GM21723 (cell line): ENCODE measurements at regions not wholly inside any gene's neighbourhood (a gene's known extent, or its start where the extent isn't known, plus 50 kb on each side); places are given as distances from the start of the nearest gene placed in this dataset.
A peak's percentile ranks its signal among the peaks of the same experiment; 100 is the strongest.
"Not testable (repeated sequence)": the region's sequence is repeated elsewhere in the genome, so short reads cannot be mapped to it uniquely, and the experiment has no call there.

ENCODE experiments used
- ATAC-seq: cut with Tn5 transposase; IDR thresholded peaks from one replicate; pipeline ENCODE4 v1.9.1; 2021; ENCODE audit warnings: mild to moderate bottlenecking, moderate library complexity; ENCODE audit not compliant: unreplicated experiment

DNA sequence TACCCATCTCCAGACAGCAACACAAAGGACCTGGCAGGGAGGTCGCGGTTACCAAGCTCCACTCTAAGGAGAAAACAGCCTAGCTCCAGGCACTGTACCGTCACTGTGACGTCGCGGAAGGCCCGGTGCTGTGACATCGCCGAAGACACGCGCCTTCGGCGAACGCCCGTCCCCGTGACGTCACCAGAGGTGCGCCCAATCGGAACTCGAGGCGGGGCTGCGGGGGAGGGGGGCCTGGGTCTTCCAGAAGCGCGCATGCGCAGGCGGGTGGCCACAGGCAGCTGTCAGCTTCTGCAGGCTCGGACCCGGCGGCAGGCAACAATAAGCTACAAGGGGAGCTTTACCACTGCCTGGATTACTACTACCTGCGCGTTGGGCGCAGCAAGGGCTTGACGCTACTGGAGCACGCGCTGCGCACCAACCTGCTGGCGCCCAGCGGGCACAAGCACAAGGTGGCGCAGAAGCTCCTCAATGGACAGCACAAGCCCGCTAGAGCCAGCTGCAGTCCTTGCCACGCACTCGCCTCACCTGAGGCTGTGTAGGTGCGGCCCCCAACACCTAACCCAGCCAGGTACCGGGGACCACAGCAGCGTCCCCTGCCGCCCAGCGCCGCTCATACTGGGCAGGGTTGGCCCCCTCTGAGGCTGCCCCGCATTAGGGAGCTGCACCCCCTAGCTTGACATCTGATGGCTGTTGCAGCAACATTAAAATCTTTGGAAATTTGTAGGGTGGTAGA is 208.4 kb downstream of the TPST1 start:
- peak; percentile 58 for ATAC-seq

DNA sequence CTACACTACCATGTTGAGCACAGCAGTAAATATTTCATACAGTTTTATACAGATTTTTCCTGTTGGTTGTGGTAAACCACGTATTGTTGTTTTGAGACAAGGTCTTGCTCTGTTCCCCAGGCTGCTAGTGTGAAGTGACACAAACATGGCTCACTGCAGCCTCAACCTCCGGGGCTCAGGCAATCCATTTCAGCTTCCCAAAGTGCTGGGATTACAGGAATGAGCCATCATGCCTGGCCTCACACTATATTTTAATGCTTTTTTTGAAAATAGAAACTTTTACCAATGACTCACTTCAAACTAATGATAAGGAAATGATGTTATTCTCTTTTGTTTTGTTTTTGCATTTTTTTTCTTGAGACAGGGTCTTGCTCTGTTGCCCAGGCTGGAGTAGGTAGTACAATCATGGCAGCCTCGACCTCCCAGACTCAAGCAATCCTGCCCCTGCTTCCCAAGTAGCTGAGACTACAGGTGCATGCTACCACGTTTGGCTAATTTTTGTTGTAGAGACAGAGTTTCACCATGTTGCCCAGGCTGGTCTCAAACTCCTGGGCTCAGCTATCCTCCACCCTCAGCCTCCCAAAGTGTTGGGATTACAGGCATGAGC is 210.6 kb downstream of the TPST1 start:
- no peak for ATAC-seq

DNA sequence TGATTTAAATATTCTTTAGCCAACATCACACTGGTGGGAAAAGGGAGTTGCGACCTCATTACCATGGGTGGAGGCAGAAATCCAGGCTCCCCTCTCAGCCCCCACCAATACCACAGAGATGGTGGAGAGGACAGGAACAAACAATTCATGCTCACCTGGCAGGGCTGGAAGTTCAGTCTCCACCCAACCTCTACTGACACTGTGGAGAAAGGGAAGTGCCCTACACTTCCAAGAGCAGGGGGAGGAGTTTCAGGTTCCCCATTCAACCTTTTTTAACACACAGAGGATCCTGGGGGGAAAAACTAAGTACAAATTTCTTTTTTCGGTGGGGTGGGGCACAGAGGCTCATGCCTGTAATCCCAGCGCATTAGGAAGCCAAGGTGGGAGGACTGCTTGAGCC is 210.1 kb upstream of the KCTD7 start:
- no peak for ATAC-seq

DNA sequence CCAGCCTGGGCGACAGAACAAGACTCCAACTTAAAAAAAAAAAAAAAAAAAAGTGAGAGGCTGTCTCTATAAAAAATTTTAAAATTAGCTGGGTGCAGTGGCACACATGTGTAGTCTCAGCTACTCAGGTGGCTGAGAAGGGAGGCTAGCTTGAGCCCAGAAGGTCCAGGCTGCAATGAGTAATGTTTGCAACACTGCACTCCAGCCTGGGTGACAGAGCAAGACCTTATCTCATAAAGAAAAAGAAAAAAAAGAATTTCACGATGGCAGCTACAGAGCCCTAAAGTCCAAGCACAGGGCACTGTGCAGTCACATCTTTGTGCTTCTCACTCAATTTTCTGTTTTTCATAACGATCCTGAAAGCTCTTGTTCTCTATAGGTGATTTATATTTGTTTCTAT is 209.5 kb upstream of the KCTD7 start:
- no peak for ATAC-seq

DNA sequence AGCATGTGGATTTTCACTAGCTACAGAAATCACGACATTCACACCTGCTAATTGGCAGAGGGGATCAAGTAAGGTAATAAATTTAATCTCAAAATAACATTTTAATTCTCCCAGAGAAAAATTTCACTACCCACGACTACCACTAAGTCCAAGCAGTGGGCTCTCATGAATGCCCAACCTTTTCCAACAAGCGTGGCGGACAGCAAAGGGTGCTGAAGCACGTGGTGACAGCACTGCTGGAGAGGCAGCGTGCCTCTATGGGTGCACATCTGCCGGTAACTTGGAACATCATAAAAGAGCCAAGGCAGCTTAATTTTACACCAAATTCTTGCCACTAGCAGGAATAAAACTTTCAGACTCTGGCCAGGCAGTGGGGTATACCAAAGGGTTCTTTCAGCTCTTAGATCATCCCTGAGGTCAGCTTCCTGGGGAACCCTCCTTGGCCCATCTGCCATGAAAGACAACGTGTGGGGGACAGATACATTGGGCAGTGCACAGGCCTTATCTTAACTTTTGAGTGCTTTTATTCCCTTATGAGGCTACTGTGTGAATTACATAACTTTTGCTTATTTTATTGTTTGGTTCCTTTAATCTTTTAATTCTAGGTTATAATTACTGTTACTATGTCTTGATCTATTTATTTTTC is 206.7 kb upstream of the KCTD7 start:
- ATAC-seq, result no peak

DNA sequence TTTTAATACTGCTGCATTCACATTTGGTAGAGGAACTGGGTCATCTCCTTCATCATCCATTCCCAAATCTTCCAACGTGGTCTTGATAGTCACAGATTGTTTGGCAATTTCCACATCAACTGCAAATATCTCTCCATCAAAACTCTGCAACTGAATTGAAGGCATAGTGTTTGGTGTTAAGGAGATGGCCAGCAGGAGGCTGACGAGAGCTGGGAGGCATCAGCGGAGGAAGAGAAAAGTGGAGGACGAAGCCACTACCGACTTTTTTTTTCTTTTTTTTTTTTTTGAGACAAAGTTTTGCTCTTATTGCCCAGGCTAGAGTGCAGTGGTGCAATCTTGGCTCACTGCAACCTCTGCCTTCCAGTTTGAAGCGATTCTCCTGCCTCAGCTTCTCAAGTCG is 205.0 kb upstream of the KCTD7 start:
- ATAC-seq, result no peak

DNA sequence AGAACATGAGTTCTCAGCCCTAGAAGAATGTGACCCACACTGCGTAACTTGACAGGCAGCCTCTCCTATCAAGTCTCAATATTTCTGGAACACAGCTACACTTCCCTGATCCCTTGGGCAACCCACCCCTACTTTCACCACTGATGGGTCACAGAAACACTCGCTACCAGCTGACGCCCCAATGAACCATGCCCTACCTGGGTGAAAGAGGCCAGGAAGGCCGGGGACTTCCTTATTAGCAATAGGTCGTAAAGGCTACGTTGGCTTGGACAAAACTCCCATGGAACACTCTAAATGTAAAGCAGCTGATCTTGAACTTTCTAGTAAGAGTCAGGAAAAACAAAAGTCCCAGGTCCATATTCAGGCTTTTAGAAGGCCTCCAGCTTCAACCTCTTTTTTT is 202.3 kb upstream of the KCTD7 start:
- no peak for ATAC-seq

DNA sequence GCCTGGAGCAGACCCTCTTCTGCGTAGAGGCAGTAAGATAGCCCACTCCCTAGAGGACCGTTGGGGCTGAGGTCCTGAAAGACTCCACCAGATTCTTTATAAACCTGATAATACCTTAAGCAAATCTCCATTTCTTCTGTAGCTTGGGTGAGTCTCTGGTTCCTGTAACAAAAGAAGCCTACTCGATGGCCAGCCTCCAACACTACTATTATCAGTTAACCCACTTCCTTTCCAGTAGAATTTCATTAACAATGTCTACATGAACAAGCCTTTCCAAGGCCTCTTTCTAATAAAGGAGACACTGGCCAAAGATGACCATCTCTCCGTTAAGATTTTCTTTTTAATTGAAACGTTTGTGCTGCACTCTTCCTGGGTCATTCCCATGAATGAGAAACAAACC is 201.7 kb upstream of the KCTD7 start:
- ATAC-seq, result no peak

DNA sequence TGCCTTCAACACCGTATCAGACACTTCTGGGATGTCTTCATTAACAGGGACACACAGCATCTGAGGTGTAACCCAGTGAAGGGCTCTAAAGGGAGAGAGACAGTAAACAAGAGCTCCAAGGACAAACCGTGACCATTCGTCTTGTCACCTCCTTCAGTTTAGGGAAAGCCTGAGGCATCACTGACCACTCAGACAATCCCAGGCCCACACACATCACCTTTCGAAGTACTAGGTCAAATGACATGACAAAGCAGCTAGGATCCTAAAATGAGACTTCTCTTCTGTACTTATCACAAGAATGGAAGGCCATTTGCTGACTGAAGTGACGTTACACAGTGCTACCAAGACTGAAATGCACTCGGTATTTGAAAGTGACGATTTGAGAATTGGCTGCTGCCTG is 200.7 kb upstream of the KCTD7 start:
- no peak for ATAC-seq

DNA sequence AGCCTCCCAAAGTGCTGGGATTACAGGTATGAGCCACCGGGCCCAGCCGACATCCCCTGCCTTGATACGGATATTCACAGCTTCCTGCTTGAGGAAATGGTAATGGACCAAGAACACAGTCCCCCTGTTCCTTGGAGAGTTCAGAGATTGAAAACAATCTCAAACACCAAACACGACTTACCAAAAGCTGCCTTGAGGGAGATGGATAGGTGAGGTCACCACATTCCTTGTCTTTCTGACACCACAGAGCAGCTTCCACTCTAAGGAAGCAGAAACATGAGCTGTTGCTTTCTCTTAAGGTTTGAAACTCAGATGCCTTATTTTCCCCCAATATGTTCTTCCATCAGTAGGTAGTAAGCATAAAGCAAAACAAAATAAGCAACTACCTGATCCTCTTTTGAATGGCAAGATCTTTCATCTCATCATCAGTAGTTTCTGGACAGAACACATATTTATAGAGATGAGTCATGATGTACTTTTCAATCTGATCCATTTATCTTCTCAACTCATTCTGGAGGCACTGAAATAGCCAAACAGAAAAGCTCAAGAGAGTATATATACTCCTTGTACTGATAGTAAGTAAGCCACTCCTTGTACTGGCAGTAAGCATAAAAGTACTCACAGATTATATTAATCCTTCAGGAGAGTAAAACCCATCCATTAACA is 199.1 kb upstream of the KCTD7 start:
- no peak for ATAC-seq

DNA sequence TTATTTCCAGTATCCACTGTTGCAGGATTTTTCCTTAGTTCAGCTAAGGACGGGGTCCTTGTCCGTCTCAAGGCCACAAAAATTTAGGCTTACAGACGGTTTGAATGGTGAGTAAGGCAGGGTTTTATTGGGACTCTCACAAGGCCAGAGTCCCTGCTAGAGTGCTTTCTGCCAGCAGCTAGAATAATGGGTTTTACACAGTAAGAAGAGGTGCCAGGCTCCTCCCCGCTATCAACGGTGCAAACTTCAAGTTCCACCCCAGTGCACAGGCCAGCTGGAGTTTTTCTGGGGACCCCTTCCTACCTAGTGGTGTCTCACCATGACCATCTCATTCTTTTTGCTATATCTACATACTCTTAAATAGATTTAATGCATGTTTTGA is 198.5 kb upstream of the KCTD7 start:
- no peak for ATAC-seq

DNA sequence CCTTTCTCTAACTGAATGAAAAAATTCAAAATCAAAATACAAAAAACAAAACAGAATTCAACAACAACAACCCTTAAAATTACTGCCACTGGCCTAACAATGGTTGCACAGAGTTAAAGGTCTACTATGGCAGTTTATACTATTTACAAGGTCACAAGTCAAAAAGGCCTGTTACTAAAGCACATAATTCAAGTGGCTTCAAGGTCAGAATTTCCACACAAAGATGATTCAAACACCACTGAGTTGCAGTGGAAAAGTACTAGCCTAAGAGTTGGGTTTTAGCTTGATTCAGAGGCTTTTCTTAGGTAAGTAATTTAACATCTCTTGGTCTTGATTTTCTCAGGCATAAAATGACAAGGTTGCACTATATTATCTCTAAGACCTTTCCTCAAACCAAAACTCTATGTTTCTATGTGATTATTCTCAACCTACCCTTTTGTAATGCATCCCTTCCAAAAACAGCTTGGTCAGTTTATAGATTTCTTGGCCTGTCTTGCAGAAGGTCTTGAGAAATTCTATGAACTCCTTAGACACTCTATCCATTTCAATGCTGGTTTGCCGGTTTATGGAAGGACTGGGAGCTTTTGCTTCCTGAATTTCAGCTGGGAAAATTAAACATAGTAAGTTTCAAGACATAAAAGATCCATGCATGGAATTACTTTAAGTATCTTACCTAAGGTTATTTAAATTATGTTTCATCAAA is 189.8 kb upstream of the KCTD7 start:
- not testable (repeated sequence) for ATAC-seq

DNA sequence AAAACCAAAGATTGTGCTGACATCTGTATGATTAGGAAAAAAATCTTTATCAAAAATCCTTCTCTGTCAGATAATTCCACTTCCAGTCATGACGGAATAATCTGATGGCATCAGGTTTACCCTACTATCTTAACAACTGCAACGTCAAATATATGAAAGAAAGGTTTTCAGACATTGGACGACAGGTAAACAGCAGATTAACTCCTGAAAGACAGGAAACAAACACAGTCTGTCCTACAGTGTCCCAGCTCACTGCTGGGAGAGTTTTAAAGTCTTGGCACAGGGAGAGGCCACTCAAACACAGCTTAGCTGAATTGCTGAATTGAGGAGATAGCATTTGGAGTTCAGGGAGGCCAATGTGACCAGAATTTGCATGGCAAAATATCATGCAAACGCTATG is 186.3 kb upstream of the KCTD7 start:
- no peak for ATAC-seq

DNA sequence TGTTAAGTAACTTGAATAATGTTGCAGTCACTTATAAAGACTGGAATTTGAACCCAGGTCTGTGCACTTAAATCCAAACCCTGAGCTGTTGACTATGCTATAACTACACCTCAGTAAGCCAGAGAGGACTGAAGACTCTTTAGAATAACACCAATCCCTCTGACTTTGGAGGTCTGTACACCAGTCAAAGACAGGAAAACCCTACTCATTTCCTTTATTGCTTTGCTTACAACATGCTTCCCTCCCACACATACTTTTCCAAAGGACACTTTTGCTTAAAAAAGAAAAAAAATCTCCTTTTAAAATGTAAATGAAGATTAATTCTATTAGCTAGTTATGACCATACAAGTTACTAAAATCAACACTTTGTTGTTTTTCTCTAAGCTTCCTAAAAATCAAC is 184.7 kb upstream of the KCTD7 start:
- no peak for ATAC-seq

DNA sequence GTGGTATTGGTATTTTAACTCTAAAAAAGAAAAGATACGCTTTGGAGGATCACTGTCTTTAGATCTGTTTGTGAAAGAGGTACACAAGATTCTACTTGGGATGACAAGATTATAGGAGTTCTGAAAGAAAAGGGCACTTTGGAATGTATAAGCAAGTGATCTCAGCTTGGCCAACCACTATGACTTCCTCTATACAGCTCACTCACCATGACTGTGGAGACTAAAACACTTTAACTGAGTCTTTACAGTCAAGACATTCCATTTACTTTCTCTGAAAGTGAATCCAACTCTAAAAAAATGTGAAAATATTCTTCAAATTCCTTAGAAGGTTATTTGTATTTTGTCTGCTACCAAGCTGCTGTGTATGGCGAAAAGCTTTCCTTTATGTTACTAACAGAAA is 181.7 kb upstream of the KCTD7 start:
- ATAC-seq, result not testable (repeated sequence)

DNA sequence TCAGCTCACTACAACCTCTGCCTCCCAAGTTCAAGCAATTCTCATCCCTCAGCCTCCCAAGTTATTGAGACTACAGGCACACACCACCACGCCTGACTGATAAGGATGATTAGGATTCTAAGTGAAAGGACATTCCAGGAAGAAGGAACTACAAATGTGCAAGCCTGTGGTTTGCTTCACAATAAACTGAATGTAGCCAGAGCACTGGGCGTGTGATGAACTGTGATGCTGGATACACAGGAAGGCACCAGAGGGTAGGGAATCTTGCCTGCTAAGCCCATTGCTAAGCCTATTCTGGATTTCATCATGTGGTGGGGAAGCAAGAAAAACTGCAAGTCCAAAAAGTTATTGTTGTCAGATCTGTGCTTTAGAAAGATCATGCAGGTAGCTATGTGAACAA is 177.9 kb upstream of the KCTD7 start:
- not testable (repeated sequence) for ATAC-seq

DNA sequence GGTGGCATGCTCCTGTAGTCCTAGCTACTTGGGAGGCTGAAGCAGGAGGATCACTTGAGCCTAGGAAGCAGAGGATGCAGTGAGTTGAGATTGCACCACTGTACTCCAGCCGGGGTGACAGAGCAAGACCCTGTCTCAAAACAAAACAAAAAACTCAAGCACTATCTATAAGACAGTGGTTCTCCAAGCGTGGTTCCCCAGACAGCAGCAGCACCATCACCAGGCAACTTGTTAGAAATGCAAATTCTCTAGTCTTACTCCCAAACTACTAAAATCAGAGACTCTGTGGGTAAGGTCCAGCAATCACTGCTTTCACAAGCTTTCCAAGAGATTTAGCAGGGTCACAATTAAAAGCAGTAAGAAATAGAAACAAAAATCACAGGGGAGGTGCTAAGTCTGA is 177.0 kb upstream of the KCTD7 start:
- not testable (repeated sequence) for ATAC-seq

DNA sequence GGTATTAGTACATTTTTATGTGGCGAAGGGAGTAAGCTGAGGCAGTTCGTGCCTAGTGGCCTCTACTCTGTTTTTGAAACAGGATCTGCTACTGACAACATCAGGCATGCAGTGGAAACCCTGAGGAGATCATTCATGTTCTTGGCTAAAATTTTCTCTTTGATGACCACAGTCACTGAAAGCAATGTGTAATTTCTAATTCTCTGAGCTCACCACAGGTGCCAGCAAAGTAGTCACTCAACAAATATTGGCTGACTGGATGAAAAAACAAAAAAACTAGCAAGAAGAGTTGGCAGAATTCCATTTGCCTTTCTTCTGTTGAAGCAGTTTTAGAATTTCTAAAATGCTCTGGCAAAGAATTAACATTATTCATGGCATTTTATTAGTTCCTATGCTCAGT is 176.5 kb upstream of the KCTD7 start:
- no peak for ATAC-seq

DNA sequence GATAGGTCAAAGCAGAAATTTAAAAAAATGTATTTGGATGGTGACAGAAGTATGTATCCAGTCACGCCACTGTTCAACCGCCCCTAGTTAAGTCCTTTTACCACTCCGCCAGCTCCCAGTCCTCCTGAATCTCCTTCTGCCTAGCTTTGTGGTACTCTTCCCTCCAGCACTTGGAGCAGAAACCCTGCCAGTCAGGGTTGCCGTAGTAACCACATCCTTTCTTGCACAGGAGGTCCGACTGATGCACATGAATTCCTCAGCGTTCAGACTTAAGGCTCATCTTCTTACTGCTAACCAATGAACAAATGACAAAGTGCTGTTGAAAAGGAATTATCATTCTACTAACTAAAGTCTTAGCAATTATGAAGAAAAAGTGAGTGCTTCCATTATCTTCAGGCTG is 175.3 kb upstream of the KCTD7 start:
- ATAC-seq, result no peak

DNA sequence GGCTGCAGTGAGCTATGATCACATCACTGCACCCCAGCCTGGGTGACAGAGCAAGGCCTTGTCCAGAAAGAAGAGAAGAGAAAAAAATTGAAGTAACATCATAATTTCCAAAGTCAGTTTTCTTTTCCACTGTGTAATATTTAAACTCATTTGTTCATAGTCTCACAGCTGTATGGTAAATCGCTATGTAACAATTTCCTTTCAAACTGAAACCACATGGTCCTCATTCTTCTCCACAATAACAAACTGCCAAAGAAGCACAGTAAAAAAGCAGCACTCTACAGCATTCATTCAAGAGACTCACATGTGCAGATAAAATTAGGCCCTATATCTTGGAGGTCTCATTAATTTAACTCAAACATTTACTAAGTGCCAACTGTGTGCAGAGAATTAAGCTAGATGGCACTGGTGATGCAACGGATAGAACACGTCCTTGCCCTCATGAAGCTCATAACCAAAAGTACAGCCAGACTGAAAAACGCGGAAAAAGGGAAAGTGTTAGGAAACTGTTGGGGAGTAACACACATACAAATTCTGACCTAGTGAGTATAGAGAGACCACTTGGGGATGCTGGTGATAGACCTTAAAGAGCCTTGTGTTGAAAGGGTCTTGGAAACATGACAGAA is 174.0 kb upstream of the KCTD7 start:
- ATAC-seq, result no peak

DNA sequence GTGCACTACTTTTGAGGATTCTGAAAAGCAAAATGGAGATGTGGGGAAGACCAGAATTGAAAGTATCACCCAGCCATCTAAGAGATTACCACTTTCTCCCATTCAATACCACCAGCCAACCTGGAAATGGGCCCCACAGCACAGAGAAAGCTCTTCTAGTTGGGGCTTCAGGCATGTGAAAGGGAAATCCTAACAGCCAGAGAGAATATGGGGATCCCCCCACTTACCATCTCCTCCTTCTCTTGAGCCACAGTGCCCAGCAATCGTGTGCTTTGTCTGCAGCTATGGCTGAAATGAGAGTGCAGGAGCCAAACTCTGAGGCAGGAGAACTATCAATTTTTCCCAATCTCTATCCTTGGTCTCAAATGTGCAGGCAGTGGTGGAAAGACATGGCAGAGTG is 173.2 kb upstream of the KCTD7 start:
- not testable (repeated sequence) for ATAC-seq
